ENCODE measurements at regions not wholly inside any gene's neighbourhood (a gene's known extent, or its start where the extent isn't known, plus 50 kb on each side); places are given as distances from the start of the nearest gene placed in this dataset.

DNA sequence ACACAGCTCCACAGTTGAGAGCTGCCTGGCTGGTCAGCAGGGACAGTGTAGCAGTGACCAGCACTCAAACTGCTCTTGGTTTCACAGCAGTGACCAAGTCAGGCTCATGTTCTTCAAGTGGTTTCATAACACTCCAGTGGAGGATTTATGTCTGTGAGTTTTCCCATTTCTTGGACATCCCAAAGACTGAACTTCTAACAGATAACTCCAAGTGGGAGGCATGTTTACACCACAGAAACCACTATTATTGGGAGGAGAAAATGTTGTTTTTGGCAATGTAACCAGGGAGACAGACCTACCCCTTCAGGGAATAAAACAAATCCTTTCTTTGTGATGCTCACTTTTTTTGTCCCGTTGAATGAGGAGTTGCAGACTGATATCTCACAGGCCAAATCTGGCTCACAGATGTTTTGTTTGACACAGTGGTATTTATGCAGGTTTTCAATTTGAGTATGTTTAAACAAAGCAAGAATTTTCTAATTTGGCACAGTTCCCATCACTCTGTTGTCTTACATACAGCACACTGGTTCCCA lies 141.5 kb downstream of the RMI1 start:
- TF ChIP-seq POLR2A (IDR thresholded peaks at IDR 0.05): no peak
- TF ChIP-seq, protein P1, sequence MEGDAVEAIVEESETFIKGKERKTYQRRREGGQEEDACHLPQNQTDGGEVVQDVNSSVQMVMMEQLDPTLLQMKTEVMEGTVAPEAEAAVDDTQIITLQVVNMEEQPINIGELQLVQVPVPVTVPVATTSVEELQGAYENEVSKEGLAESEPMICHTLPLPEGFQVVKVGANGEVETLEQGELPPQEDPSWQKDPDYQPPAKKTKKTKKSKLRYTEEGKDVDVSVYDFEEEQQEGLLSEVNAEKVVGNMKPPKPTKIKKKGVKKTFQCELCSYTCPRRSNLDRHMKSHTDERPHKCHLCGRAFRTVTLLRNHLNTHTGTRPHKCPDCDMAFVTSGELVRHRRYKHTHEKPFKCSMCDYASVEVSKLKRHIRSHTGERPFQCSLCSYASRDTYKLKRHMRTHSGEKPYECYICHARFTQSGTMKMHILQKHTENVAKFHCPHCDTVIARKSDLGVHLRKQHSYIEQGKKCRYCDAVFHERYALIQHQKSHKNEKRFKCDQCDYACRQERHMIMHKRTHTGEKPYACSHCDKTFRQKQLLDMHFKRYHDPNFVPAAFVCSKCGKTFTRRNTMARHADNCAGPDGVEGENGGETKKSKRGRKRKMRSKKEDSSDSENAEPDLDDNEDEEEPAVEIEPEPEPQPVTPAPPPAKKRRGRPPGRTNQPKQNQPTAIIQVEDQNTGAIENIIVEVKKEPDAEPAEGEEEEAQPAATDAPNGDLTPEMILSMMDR (IDR thresholded peaks at IDR 0.05): no peak
- 38 to 56% methylated on average over 1 of the region's 1 CpG for WGBS, 2 donors
- intact Hi-C loops (cut with DNase I; ENCODE audit: low total_unique reads): no loop called here
- no peak overlapping the region for H3K4me3 ChIP-seq (ENCODE audit: low read depth, poor library complexity, severe bottlenecking)
- no peak for DNase-seq (ENCODE audit: low spot score in 2 of 2)

DNA sequence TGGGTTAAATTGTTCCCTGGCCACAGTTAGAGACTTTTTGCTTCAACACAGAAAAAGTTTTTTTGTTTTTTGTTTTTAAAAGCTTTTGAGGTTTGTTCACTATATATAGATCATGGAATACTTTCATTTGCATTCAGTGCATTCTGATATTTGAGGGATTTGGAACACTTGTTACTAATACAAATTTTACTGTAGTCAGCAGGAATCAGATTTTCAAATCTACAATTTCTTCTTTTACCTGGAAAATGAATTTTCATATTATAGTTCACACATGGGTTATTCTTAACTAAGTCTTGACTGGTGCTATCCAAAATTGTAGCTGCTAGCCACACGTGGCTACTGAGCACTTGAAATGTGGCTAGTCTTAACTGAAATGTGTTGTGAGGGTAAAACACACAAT lies 142.0 kb downstream of the RMI1 start:
- TF ChIP-seq, protein P1 (IDR thresholded peaks at IDR 0.05): no peak
- no peak for TF ChIP-seq POLR2A (IDR thresholded peaks at IDR 0.05)
- no peak for DNase-seq (ENCODE audit: low spot score in 2 of 2)
- WGBS, 2 donors: 80% methylated on average over 1 of the region's 1 CpG
- intact Hi-C loops (cut with DNase I; ENCODE audit: low total_unique reads): no loop called here
- H3K4me3 ChIP-seq (ENCODE audit: low read depth, poor library complexity, severe bottlenecking): no peak overlapping the region

DNA sequence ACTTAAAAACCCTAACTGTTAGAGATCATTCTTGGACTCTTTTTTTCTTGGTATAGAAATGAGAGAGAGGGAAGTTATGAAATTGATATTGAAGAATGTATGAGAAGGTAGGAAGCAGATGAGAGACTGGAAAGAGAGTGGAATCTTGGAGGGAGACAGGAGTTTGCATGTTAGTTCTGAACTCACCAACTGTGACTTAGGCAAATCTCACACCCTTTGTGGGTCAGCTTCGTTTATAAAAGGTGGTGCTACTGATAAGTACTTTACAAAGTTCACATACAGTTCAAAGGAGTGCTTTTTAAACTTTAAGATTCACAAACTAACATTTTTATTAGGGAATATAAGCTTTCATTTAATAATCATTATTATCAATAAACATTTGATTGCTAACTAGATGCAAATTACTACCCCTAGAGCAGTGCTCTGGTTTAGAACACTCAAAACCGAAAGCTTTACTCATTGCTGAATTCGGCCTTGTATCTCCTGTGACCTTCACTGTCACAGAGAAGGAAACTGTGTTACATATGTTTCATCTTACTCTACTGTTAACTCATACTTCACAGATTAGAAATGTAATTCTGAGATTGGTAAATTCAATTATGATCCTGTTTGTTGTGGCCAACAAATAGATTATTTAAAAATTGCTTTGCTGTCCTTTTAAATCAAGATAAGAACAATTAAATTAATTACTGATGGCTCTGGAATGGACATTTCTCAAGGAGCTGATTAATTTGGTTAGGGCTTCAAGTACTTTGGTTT lies 143.2 kb downstream of the RMI1 start:
- TF ChIP-seq, protein P1 (IDR thresholded peaks at IDR 0.05): no peak
- TF ChIP-seq POLR2A (IDR thresholded peaks at IDR 0.05): no peak
- 81 to 82% methylated on average over 3 of the region's 3 CpGs for WGBS, 2 donors
- no peak for DNase-seq (ENCODE audit: low spot score in 2 of 2)
- intact Hi-C loops (cut with DNase I; ENCODE audit: low total_unique reads): no loop called here
- H3K4me3 ChIP-seq (ENCODE audit: low read depth, poor library complexity, severe bottlenecking): no peak overlapping the region

DNA sequence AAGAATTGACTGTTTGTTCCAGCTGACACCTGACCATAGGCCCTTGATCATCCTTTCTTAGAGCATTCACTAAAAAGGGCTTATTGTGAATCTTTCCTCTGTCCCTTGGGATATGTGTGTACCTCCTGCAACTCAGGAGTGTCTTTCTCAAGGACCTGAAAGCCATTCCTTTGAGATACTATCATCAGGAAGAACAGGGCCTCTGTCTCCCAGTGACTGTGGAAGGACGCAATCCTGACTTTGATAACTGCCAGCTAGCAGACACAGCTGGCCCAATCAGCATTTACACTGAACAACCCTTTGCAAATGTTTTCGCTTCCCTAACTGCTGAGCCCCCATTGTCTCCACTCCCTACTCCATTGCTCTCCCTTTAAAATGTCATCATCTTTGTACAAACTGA lies 144.4 kb downstream of the RMI1 start:
- no peak for TF ChIP-seq POLR2A (IDR thresholded peaks at IDR 0.05)
- TF ChIP-seq, protein P1 (IDR thresholded peaks at IDR 0.05): no peak
- DNase-seq (ENCODE audit: low spot score in 2 of 2): no peak
- no peak overlapping the region for H3K4me3 ChIP-seq (ENCODE audit: low read depth, poor library complexity, severe bottlenecking)
- intact Hi-C loops (cut with DNase I; ENCODE audit: low total_unique reads): no loop called here
- WGBS, 2 donors: 98% methylated on average over 2 of the region's 2 CpGs

DNA sequence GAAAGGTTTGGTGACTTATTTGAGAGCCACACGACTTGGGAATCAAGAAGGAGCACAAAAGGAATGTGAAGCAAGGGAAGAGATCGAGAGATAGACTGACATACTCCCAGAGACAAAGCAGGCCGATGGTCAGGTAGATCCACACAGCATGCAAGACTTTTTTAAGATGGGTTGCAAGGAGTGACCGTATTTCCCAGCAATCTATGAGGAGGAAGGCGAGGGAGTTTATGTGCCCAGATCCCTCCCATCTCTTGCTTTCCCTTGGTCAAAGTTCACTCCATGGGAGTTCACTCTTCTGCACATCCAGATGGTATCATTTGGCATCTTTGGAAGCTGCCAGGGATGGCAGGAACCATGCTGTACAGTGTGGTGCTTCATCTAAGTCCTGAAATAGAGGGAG lies 148.9 kb downstream of the RMI1 start:
- no peak for TF ChIP-seq POLR2A (IDR thresholded peaks at IDR 0.05)
- TF ChIP-seq, protein P1 (IDR thresholded peaks at IDR 0.05): no peak
- no peak overlapping the region for H3K4me3 ChIP-seq (ENCODE audit: low read depth, poor library complexity, severe bottlenecking)
- DNase-seq (ENCODE audit: low spot score in 2 of 2): no peak
- intact Hi-C loops (cut with DNase I; ENCODE audit: low total_unique reads): no loop called here
- WGBS, 2 donors: 55 to 73% methylated on average over 5 of the region's 5 CpGs

All from lower leg skin (tissue), 4 donors.